ENCODE measurements at regions not wholly inside any gene's neighbourhood (a gene's known extent, or its start where the extent isn't known, plus 50 kb on each side); places are given as distances from the start of the nearest gene placed in this dataset.

DNA sequence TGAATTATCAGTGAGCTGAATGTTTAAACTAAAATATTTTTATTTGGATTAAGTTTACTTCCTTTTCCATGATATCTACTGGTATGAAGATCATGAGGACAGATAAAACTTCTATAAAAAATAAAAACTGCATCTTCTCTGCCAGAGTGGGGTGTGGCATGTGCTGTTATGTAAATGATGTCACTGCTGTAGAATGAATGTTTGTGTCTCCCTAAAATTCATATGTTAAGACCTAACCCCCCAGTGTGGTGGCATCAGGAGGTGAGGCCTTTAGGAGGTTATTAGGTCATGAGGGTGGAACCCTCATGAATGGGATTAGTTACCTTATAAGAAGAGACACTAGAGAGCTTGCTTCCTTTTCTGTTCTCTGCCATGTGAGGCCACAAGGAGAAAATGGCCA is 178.7 kb upstream of the DPH6 start:
- H3K27ac Mint-ChIP-seq, result no peak overlapping the region
- peaks cover 5% of the 10 kb centered on the region for H3K27me3 Mint-ChIP-seq (ENCODE audit: low read depth, poor library complexity)
- TF ChIP-seq, protein P1, sequence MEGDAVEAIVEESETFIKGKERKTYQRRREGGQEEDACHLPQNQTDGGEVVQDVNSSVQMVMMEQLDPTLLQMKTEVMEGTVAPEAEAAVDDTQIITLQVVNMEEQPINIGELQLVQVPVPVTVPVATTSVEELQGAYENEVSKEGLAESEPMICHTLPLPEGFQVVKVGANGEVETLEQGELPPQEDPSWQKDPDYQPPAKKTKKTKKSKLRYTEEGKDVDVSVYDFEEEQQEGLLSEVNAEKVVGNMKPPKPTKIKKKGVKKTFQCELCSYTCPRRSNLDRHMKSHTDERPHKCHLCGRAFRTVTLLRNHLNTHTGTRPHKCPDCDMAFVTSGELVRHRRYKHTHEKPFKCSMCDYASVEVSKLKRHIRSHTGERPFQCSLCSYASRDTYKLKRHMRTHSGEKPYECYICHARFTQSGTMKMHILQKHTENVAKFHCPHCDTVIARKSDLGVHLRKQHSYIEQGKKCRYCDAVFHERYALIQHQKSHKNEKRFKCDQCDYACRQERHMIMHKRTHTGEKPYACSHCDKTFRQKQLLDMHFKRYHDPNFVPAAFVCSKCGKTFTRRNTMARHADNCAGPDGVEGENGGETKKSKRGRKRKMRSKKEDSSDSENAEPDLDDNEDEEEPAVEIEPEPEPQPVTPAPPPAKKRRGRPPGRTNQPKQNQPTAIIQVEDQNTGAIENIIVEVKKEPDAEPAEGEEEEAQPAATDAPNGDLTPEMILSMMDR (IDR thresholded peaks at IDR 0.05), result no peak
- H3K4me1 Mint-ChIP-seq, result peaks cover 34% of the 10 kb centered on the region
- peaks cover 3% of the 10 kb centered on the region for H3K9me3 Mint-ChIP-seq
- peaks cover 9% of the 10 kb centered on the region for H3K36me3 Mint-ChIP-seq (ENCODE audit: low read depth)
- DNase-seq, result no peak
- no peak overlapping the region for H3K4me3 Mint-ChIP-seq

- Mint-ChIP-seq H3K36me3 (ENCODE audit: low read depth) (peaks cover 9% of the 10 kb centered on the region), H3K4me3 (no peak overlapping the region), H3K4me1 (peaks cover 34% of the 10 kb centered on the region), H3K9me3 (peaks cover 3% of the 10 kb centered on the region), H3K27me3 (ENCODE audit: low read depth, poor library complexity) (peaks cover 5% of the 10 kb centered on the region), H3K27ac (no peak overlapping the region)
- TF ChIP-seq, protein P1 (IDR thresholded peaks at IDR 0.05), result no peak
- DNase-seq, result no peak
Measured at GRCh38 chr15:35725353-35725752, 179.4 kb upstream of the DPH6 start.

DNA sequence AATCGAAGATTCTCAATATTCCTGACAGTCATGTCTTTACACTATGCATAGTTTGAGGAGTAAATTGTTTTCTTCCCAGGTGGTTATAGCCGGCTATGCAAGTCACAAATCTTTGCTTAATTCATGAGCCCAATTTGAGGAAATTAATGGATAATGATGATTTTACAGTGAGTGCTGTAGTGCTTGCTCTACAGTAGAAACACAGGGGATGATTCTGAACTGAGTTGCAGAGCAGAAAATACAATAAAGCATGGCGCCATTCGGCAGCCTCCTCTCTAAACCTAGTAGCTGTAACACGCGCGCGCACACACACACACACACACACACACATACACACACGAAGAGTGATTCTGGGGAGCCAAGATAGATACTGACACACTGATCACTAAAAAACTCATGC is 181.7 kb upstream of the DPH6 start:
- TF ChIP-seq, protein P1 (IDR thresholded peaks at IDR 0.05), result no peak
- Mint-ChIP-seq H3K27ac (peak overlapping the region; percentile 98), H3K4me3 (no peak overlapping the region), H3K27me3 (ENCODE audit: low read depth, poor library complexity) (peaks cover 5% of the 10 kb centered on the region), H3K36me3 (ENCODE audit: low read depth) (peaks cover 9% of the 10 kb centered on the region), H3K9me3 (peaks cover 3% of the 10 kb centered on the region), H3K4me1 (peaks cover 34% of the 10 kb centered on the region)
- DNase-seq, result no peak

DNA sequence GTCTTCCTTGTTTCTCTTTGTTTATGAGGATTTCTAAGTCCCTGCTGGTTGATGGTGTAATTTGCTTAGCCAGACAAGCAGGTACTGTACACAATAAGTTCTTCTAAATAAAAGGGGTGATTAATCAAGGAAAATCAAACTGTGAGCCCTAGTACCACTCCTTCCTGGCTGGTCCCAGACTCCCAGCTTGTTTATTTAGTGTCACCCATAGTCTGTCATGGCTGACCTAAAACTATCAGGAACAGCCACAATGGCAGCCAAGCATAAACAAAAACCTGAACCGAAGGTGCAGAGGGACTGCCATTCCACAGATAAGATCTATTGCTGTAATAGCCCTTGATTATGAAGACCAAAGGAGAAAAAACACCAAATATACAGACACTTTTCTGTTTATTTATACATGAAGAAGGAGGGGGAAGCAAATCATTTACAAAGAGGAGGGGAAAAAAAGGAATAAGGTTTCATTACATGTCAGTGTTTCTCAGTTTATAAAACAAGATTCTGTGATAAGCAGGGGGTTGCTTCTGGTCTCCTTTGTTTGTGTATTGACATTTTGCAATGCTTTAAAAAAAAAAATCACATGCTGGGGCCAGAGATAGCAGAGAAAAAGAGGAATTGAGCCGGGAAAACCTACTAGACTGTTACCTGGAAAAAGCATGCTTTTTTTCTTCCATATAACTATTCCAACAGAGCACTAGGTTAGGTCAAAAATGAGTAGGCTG is 182.4 kb upstream of the DPH6 start:
- TF ChIP-seq, protein P1 (IDR thresholded peaks at IDR 0.05), result no peak
- peaks cover 9% of the 10 kb centered on the region for H3K36me3 Mint-ChIP-seq (ENCODE audit: low read depth)
- H3K27ac Mint-ChIP-seq, result peak overlapping the region; percentile 98
- H3K4me1 Mint-ChIP-seq, result peaks cover 34% of the 10 kb centered on the region
- peaks cover 5% of the 10 kb centered on the region for H3K27me3 Mint-ChIP-seq (ENCODE audit: low read depth, poor library complexity)
- H3K4me3 Mint-ChIP-seq, result peak overlapping the region; percentile 45
- H3K9me3 Mint-ChIP-seq, result peaks cover 3% of the 10 kb centered on the region
- DNase-seq, result no peak

GRCh38 chr15:35736150-35736549 is 190.2 kb upstream of the DPH6 start:
- Mint-ChIP-seq H3K4me1 (peaks cover 5% of the 10 kb centered on the region), H3K9me3 (peaks cover 9% of the 10 kb centered on the region), H3K27ac (no peak overlapping the region), H3K36me3 (ENCODE audit: low read depth) (peaks cover 8% of the 10 kb centered on the region), H3K4me3 (no peak overlapping the region), H3K27me3 (ENCODE audit: low read depth, poor library complexity) (no peaks in the 10 kb centered on the region)
- no peak for DNase-seq
- TF ChIP-seq, protein P1 (IDR thresholded peaks at IDR 0.05), result no peak

GRCh38 chr15:35737441-35737840 is 191.5 kb upstream of the DPH6 start:
- no peak overlapping the region for H3K27ac Mint-ChIP-seq
- TF ChIP-seq, protein P1 (IDR thresholded peaks at IDR 0.05), result no peak
- peaks cover 8% of the 10 kb centered on the region for H3K36me3 Mint-ChIP-seq (ENCODE audit: low read depth)
- no peak for DNase-seq
- H3K9me3 Mint-ChIP-seq, result peaks cover 9% of the 10 kb centered on the region
- H3K4me3 Mint-ChIP-seq, result no peak overlapping the region
- H3K27me3 Mint-ChIP-seq (ENCODE audit: low read depth, poor library complexity), result no peaks in the 10 kb centered on the region
- peaks cover 10% of the 10 kb centered on the region for H3K4me1 Mint-ChIP-seq
